Testis (tissue), 2 donors: ENCODE measurements at regions not wholly inside any gene's neighbourhood (a gene's known extent, or its start where the extent isn't known, plus 50 kb on each side); places are given as distances from the start of the nearest gene placed in this dataset.

ENCODE experiments used
- POLR2A ChIP-seq: fragments of 450-650 bp; IDR thresholded peaks from one replicate; pipeline ENCODE4 v1.6.1; 2017; ENCODE audit warnings: antibody characterized with exemption, mild to moderate bottlenecking, moderate library complexity
- TF ChIP-seq, protein P1 (sequence below), 3 experiments: fragments of 450-650 bp in 2 of 3; fragments of 200-600 bp in 1 of 3; sonication (generic) in 1 of 3; IDR thresholded peaks; one replicate each; pipeline ENCODE4 v1.5.1; 2016 to 2019; ENCODE audit warnings: antibody characterized with exemption in 3 of 3, mild to moderate bottlenecking in 2 of 3, moderate library complexity in 1 of 3

DNA sequence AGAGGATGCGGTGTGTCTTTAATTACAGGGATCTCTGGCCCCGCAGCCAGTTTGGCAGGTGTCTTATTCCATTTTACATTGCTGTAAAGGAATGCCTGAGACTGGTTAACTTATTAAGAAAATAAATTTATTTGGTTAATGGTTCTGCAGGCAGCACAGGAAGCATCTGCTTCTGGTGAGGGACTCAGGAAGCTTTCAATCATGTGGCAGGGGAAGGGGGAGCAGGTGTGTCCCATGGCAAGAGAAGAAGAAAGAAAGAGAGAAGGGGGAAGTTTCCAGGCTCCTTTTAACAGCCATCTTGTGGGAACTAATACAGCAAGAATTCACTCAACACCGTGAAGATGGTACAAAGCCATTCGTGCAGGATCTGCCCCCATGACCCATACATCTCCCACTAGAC is 128.0 kb upstream of the CRBN start:
- TF ChIP-seq, protein P1, sequence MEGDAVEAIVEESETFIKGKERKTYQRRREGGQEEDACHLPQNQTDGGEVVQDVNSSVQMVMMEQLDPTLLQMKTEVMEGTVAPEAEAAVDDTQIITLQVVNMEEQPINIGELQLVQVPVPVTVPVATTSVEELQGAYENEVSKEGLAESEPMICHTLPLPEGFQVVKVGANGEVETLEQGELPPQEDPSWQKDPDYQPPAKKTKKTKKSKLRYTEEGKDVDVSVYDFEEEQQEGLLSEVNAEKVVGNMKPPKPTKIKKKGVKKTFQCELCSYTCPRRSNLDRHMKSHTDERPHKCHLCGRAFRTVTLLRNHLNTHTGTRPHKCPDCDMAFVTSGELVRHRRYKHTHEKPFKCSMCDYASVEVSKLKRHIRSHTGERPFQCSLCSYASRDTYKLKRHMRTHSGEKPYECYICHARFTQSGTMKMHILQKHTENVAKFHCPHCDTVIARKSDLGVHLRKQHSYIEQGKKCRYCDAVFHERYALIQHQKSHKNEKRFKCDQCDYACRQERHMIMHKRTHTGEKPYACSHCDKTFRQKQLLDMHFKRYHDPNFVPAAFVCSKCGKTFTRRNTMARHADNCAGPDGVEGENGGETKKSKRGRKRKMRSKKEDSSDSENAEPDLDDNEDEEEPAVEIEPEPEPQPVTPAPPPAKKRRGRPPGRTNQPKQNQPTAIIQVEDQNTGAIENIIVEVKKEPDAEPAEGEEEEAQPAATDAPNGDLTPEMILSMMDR (IDR thresholded peaks at IDR 0.05) = no peak
- TF ChIP-seq POLR2A = no peak
